Activated CD4-positive, alpha-beta T cell treated with anti-CD3 and anti-CD28 coated beads, Interleukin-2, Interleukin-4, amounts not matched to agents 100 ng/mL and 50 ng/mL, durations not matched to agents 16 hours and 8 hours (primary cell): ENCODE measurements at regions not wholly inside any gene's neighbourhood (a gene's known extent, or its start where the extent isn't known, plus 50 kb on each side); places are given as distances from the start of the nearest gene placed in this dataset.

Source experiments
- DNase-seq: peaks from one replicate; pipeline ENCODE4 v3.0.0-alpha.2; 2020; ENCODE audit warnings: low spot score

GRCh38 chr7:10696064-10696463 lies 277.6 kb upstream of the PHF14 start:
- DNase-seq: no peak

DNA sequence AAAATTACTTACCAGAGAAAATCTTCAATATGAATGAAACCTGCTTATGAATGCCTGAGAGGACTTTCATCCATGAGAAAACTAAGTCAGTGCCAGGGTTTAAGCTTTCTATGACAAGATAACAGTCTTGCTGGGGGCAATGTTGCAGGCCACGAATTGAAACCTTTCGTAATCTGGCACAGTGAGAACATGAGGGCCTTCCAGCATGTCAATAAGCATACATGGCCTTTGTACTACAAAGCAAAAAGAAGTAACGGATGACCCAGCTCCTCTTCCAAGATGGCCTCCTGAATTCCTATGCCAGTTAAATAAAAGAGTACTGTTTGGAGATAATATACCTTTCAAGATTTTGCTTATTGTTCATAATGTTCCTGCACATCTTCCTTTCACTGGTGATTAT lies 270.6 kb upstream of the PHF14 start:
- DNase-seq: no peak

DNA sequence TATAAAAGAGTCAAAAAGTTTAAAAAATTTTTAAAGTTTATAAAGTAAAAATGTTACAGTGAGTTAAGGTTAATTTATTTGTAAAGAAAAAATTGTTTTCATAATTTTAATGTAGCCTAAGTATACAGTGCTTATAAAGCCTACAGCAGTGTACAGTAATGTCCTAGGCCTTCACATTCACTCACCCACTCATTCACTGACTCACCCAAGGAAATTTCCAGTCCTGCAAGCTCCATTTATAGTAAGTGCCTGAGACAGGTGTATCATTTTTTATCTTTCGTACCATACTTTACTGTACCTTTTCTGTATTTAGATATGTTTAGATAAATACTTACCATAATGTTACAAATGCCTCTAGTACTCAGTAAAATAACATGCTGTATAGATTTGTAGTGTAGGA lies 269.7 kb upstream of the PHF14 start:
- no peak for DNase-seq

DNA sequence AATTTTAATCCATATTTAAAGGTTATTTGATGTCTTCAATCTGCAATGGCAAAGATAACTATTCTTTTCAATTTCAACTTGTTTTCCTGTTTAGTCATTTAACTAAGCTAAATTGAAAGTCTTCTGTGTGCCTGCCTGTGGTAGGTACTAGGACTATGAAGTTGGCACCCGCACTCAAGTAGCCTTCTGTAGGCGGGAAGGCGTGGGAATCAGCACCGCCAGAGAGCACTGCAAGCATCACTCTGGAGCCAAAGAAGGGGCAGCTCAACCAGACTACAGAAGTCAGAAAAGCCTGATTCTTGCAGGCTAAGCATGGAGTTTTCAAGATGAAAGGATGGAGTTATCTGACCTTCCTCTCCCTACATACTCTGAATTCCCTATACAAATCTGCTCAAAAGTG lies 269.0 kb upstream of the PHF14 start:
- no peak for DNase-seq

- DNase-seq: no peak
Observed at GRCh38 chr7:10706875-10707493, 266.7 kb upstream of the PHF14 start.

GRCh38 chr7:10707519-10707918 lies 266.2 kb upstream of the PHF14 start:
- DNase-seq: no peak

DNA sequence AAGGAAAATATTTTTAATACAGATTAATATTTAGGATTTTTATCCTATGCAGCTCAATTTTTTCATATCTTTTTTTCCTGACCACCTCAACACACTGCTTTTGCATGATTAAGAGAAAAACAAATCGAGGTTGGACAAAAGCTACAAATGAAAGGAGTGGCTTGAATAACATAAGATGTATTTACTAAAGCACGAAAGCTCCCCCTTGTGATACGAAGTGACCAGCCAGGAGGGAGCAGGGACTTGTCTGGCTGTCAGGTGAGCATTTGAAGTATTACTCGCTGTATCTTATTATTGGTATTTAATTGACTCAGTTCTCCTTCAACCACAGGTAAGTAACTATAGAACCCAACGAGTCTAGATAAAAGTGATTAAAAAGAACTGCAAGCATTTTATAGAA lies 265.2 kb upstream of the PHF14 start:
- DNase-seq: no peak

DNA sequence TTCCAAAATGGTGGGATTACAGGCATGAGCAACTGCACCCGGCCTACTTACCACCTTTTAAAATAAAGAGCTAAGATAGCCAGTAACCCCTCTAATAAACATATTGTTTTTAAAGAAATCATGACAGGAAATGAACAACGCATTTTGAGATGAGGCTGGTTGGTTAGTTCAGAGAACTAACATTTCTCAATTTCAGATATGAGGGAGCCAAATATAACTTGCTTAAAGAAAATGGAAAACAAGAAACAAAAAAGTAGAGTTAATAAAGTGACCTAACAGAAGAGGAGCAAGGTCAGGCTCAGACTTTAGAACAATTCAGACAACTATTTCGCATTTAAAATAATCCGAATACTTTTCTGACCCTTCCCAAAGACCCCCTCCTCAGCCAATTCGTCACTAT lies 254.9 kb upstream of the PHF14 start:
- DNase-seq: no peak

GRCh38 chr7:10720042-10720441 lies 253.6 kb upstream of the PHF14 start:
- no peak for DNase-seq

GRCh38 chr7:10721289-10721688 lies 252.4 kb upstream of the PHF14 start:
- DNase-seq: no peak

GRCh38 chr7:10723832-10724231 lies 249.8 kb upstream of the PHF14 start:
- DNase-seq: no peak

- no peak for DNase-seq
Observed at GRCh38 chr7:10724449-10724848, 249.2 kb upstream of the PHF14 start.

DNA sequence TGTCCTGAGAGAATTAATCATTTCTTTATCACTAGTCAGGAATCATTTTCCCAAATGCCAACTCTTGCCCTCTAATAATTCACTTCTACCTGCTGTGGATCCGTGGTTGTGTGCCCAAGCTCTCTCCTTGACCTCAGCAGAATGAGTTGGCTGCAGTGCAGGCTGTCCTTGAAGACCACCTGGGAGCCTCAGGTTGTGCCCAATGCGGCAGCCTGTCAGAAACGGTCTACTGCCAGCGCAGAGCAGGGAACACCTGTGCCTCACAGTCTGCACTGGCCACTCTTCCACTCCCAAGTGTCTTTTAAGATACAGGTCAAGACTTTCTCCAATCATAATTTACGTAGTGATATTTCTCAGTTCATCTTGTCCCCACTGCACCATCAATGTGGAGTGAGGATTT lies 246.0 kb upstream of the PHF14 start:
- DNase-seq: no peak

DNA sequence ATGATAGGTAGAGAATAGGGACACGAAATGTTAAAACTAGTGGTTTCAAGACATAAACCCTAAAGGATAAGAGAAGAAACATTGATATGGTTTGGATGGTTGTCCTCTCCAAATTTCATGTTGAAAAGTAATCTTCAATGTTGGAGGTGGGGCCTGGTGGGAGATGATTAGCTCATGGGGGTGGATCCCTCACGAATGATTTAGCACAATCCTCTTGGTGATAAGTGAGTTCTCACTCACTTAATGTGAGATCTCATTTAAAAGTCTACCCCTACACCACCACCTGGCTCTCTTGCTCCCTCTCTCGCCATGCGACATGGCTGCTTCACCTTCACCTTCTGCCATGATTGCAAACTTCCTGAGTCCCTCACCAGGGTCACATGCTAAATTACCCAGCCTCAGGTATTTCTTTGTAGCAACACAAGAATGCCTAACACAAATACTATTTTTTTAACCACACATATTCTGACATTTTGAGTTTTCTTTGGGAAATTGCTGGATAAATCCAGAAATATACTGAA lies 242.4 kb upstream of the PHF14 start:
- no peak for DNase-seq

GRCh38 chr7:10733747-10734146 lies 239.9 kb upstream of the PHF14 start:
- DNase-seq: no peak

- no peak for DNase-seq
Observed at GRCh38 chr7:10734595-10734994, 239.1 kb upstream of the PHF14 start.

- DNase-seq: no peak
Observed at GRCh38 chr7:10739401-10739800, 234.3 kb upstream of the PHF14 start.

GRCh38 chr7:10740805-10741204 lies 232.9 kb upstream of the PHF14 start:
- no peak for DNase-seq

DNA sequence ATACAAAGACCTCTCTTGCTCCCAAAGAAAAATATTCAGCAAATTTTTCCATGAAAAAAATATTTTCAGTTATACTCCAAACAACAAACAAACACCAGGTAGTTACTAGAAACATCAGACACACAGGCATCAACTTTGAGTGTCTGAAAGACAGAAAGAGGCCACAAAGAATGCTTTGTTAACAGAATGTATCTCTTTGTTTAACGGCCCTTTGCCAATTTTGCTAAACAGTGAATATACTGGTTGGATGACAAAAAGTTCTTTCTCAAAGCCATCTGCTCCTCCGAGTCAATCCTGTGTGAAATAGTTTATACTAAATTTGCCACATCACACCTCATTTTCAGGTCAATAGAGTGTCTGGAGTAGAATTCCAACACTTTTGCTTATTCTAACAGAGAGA lies 216.7 kb upstream of the PHF14 start:
- no peak for DNase-seq

DNA sequence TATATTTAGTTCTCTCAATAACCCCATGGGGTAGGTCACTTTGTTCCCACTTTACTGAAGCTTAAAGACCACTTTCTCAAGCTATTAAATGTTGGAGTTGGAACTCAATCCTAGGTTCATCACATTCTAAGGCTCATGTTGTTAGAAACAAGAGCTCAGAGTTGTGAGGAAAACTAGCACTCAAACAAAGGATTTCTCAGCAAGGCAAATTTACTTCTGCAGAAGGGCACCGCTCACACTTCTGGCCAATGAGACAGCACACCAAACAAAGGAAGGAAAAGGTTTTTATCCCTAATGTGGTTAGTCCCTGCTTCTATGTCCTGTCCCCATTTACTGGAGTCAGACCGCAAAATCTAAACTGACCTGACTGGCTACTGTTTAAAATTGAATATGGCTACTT lies 214.6 kb upstream of the PHF14 start:
- DNase-seq: no peak

DNA sequence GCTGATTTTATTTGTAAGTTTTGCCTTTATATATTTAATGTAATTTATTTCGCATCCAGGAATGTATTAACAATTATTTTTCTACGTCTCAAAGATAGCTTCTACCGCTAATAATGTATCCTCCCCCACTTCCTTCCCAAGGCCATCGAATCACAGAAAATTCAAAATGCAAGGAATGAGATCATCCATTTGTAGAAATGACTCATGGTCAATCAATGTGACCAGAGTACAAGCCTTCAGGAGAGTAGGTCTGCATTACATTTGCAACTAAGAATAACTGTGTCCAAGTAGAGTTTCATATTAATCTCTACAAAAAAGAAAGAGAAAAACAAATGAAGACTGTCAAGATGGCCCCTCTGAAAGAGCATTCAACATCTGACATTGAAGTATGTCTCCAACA lies 205.9 kb upstream of the PHF14 start:
- no peak for DNase-seq

DNA sequence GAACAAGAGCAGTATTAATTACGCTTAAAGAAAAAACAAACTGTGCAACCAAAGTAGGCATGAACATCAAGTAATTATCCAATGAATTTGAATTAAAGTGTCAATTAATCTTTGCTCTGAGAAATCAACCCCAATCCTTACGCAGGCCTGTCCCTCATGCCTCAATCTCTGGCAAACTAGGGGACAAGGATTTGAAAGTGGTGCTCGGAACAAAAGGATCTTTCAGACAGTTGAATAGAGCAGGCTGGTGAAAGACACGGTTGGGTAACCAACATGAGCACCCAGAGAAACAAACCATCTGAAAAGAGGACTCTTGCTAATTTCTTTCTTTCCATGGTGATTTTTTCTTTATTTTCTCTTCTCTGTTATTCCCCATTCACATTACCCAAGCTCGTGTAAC lies 203.5 kb upstream of the PHF14 start:
- DNase-seq: no peak

DNA sequence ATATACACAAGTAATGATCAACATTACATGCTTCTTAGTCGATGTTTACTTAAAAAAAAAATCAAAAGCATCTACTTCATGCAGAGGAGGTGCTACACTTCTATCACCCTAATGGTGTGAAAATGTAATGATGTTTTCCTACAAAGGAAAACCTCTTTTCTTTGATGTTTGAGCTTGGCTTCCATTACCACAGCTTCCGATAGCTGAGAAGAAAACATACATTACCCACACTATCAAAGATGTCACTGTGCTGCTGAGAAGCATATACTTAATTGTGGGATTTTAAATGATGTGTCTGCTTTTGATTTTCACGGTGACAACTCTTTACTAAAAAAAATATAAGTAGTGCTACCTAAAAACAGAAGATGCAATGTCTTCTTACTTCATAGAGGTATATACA lies 200.2 kb upstream of the PHF14 start:
- no peak for DNase-seq
